Colonic mucosa (tissue), 4 donors: ENCODE measurements at regions not wholly inside any gene's neighbourhood (a gene's known extent, or its start where the extent isn't known, plus 50 kb on each side); places are given as distances from the start of the nearest gene placed in this dataset.

ENCODE experiments used
- DNase-seq: peaks from one replicate; pipeline ENCODE4 v3.0.0-alpha.2; 2020
- H3K27ac ChIP-seq: fragments of 200-600 bp; one replicate; pipeline ENCODE4 v1.8.0; 2021
- H3K27me3 ChIP-seq: fragments of 200-600 bp; one replicate; pipeline ENCODE4 v1.8.0; 2021
- H3K36me3 ChIP-seq: fragments of 200-600 bp; one replicate; pipeline ENCODE4 v1.8.0; 2021
- H3K4me1 ChIP-seq: fragments of 200-600 bp; one replicate; pipeline ENCODE4 v1.8.0; 2021; ENCODE audit warnings: mild to moderate bottlenecking
- H3K4me3 ChIP-seq: fragments of 200-600 bp; one replicate; pipeline ENCODE4 v1.8.0; 2021
- H3K9ac ChIP-seq, 2 donors: one replicate each; pipeline ENCODE4 v1.7.0; 2013; ENCODE audit warnings: control low read depth in 2 of 2, low read depth in 2 of 2, low read length in 2 of 2
- H3K9me3 ChIP-seq: fragments of 200-600 bp; one replicate; pipeline ENCODE4 v1.8.0; 2021
- intact Hi-C: fragments of 100-400 bp; cut with DNase I; formaldehyde crosslinking; loops from one replicate; pipeline ENCODE4 v1.14.1; 2022
- TF ChIP-seq, protein P1 (sequence below): fragments of 200-600 bp; IDR thresholded peaks from one replicate; pipeline ENCODE4 v1.8.0; 2022; ENCODE audit warnings: antibody characterized with exemption, mild to moderate bottlenecking
- donor health status: healthy.
- donor health status: DM: no; HTN: no; CAD: no.
- donor health status: DM: no; HTN: no; CAD: no.

DNA sequence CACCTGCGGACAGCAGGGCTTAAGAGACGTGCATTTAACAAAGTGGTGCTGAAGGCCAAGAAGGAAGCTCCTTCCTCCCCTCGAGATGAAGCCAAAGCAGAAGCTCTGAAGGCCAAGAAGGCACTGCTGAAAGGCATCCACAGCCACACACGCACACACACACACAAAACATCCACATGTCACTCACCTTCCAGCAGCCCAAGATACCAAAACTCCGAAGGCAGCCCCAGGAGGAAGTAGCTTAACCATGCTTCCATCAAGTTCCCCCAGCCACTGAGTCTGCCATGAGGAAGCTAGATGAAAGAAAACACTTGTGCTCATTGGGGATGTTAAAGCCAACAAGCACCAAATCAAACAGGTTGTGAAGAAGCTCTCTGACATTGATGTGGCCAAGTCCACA is 175.7 kb upstream of the POU3F3 start:
- H3K9me3 ChIP-seq: no peaks in the 10 kb centered on the region
- TF ChIP-seq, protein P1, sequence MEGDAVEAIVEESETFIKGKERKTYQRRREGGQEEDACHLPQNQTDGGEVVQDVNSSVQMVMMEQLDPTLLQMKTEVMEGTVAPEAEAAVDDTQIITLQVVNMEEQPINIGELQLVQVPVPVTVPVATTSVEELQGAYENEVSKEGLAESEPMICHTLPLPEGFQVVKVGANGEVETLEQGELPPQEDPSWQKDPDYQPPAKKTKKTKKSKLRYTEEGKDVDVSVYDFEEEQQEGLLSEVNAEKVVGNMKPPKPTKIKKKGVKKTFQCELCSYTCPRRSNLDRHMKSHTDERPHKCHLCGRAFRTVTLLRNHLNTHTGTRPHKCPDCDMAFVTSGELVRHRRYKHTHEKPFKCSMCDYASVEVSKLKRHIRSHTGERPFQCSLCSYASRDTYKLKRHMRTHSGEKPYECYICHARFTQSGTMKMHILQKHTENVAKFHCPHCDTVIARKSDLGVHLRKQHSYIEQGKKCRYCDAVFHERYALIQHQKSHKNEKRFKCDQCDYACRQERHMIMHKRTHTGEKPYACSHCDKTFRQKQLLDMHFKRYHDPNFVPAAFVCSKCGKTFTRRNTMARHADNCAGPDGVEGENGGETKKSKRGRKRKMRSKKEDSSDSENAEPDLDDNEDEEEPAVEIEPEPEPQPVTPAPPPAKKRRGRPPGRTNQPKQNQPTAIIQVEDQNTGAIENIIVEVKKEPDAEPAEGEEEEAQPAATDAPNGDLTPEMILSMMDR: no peak
- intact Hi-C loops: no loop called here

DNA sequence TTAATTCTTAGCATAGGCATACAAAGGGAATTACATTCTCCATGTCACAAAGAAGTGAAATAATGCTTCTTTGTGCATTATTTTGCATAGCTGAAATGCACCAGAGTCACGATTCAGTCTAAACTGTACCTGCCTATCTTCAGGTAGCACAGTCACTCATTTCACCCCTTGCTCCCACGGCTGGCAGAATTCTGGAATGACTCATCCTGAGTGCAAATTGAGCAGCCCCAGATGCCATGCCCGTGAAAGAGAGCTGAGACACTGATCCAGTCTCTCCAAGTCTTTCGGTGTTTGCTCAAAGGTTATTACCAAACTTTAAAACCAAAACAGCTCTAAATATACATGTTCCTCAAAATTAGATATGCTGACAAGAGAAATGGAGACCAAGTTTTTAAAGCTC is 168.3 kb upstream of the POU3F3 start:
- Histone ChIP-seq H3K27ac (no peak overlapping the region), H3K36me3 (no peaks in the 10 kb centered on the region), H3K9ac (no peak overlapping the region), H3K9me3 (no peaks in the 10 kb centered on the region), H3K4me1 (no peaks in the 10 kb centered on the region), H3K4me3 (no peak overlapping the region), H3K27me3 (no peaks in the 10 kb centered on the region)
- TF ChIP-seq, protein P1: no peak
- no peak for DNase-seq
- intact Hi-C loops: no loop called here

More for the DNA sequence above, 175.7 kb upstream of the POU3F3 start:
- H3K4me1 ChIP-seq: no peaks in the 10 kb centered on the region
- no peak overlapping the region for H3K4me3 ChIP-seq
- no peak overlapping the region for H3K9ac ChIP-seq
- H3K36me3 ChIP-seq: no peaks in the 10 kb centered on the region
- H3K27ac ChIP-seq: no peak overlapping the region
- no peaks in the 10 kb centered on the region for H3K27me3 ChIP-seq
- no peak for DNase-seq

GRCh38 chr2:104687147-104687546 is 166.8 kb upstream of the POU3F3 start:
- Histone ChIP-seq H3K4me1 (no peaks in the 10 kb centered on the region), H3K9ac (no peak overlapping the region), H3K36me3 (no peaks in the 10 kb centered on the region), H3K27ac (no peak overlapping the region), H3K9me3 (no peaks in the 10 kb centered on the region), H3K4me3 (no peak overlapping the region), H3K27me3 (no peaks in the 10 kb centered on the region)
- DNase-seq: no peak
- TF ChIP-seq, protein P1: no peak
- intact Hi-C loops: no loop called here

DNA sequence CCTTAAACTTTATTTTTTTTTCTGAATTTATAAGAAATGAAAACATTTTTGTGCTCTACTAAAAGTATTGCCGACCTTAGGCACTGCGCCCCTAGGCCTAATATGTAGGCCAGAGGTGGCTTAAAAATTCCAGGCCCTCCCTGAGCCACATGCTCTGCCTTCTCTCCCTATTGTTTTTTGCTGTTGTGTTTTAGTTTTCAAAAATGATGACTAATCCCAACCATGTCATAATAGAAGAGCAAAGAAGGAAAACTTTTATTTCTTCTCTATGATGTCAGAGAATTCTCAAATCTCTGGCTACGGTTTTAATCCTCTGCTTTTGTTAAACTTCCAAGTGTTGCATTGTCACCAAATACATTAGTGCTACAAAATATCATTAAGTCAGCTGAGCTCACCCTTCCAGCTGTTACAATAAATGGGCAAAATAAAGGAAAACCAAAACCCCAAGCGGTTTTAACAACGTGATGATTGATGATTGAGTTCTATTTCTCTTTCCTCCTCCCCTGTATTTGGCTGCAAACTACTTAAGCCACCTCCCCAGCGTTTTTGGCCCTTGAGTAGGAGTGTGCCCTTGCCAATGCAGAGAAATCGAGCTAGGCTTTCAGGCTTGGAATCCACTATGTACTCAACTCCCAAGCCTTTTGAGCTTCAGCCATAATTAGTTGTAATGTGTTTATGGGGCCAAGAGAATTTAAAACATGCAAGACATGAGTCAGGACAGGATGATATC is 163.5 kb upstream of the POU3F3 start:
- Histone ChIP-seq H3K9me3 (no peaks in the 10 kb centered on the region), H3K9ac (no peak overlapping the region), H3K4me1 (no peaks in the 10 kb centered on the region), H3K36me3 (no peaks in the 10 kb centered on the region), H3K27ac (no peak overlapping the region), H3K4me3 (no peak overlapping the region), H3K27me3 (no peaks in the 10 kb centered on the region)
- no peak for DNase-seq
- intact Hi-C loops: no loop called here
- TF ChIP-seq, protein P1: no peak

DNA sequence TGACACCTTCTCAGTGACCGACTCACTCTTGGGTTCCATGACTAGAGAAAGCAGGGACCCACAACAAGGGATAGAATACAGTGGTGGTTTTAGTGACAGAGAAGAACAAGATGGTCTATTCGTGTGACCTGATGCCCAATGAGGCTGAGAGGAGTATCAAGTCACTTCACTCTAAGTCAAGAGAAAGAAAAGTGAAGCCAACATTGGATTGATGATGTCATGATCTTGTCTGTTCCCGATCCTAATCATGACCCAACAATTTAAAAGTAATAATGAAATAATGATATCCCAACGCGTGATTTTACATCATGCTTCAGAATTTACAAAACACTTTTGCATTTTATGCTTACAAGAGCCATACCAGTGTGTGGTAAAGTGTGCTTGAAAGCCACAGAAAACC is 155.6 kb upstream of the POU3F3 start:
- H3K27me3 ChIP-seq: no peaks in the 10 kb centered on the region
- TF ChIP-seq, protein P1: no peak
- no peak overlapping the region for H3K9ac ChIP-seq
- no peak for DNase-seq
- no peak overlapping the region for H3K27ac ChIP-seq
- no peaks in the 10 kb centered on the region for H3K4me1 ChIP-seq
- H3K9me3 ChIP-seq: no peaks in the 10 kb centered on the region
- no peaks in the 10 kb centered on the region for H3K36me3 ChIP-seq
- no peak overlapping the region for H3K4me3 ChIP-seq
- intact Hi-C loops: no loop called here
